ENCODE measurements at regions not wholly inside any gene's neighbourhood (a gene's known extent, or its start where the extent isn't known, plus 50 kb on each side); places are given as distances from the start of the nearest gene placed in this dataset.

DNA sequence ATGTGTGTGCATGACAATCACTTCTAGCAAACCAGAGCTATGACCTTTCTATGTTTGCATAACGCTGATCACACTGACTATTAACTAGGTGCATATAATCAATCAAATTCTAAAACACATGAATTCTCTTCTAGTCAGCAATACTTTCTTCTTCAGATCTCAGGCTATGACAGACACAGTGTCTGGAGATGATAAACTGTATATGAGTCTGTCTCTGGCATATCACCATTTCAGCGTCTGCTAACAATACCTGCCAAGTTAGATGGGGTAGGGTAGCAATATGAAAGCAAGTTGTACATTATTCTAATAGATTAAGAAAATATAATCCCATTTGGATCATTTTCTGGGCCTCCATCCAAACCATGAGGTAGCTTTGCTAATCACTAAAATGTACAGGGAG, 354.2 kb upstream of the EPHA4 start:
- TF ChIP-seq, protein P1, sequence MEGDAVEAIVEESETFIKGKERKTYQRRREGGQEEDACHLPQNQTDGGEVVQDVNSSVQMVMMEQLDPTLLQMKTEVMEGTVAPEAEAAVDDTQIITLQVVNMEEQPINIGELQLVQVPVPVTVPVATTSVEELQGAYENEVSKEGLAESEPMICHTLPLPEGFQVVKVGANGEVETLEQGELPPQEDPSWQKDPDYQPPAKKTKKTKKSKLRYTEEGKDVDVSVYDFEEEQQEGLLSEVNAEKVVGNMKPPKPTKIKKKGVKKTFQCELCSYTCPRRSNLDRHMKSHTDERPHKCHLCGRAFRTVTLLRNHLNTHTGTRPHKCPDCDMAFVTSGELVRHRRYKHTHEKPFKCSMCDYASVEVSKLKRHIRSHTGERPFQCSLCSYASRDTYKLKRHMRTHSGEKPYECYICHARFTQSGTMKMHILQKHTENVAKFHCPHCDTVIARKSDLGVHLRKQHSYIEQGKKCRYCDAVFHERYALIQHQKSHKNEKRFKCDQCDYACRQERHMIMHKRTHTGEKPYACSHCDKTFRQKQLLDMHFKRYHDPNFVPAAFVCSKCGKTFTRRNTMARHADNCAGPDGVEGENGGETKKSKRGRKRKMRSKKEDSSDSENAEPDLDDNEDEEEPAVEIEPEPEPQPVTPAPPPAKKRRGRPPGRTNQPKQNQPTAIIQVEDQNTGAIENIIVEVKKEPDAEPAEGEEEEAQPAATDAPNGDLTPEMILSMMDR (IDR thresholded peaks at IDR 0.05; ENCODE audit: poor library complexity) = no peak
- no peak for TF ChIP-seq EZH2 (IDR thresholded peaks at IDR 0.05; ENCODE audit: borderline replicate concordance)
- no peak for TF ChIP-seq EZH2phosphoT487 (IDR thresholded peaks at IDR 0.05; ENCODE audit: low read depth, severe bottlenecking, unreplicated experiment)
